ENCODE measurements at regions not wholly inside any gene's neighbourhood (a gene's known extent, or its start where the extent isn't known, plus 50 kb on each side); places are given as distances from the start of the nearest gene placed in this dataset.

GRCh38 chr11:107249054-107249453 is 208.6 kb downstream of the CWF19L2 start:
- TF ChIP-seq CTCF (IDR thresholded peaks at IDR 0.05) (no peak), POLR2A (IDR thresholded peaks at IDR 0.05) (no peak)

Measured in uterus (tissue), 2 donors.